ENCODE measurements at regions not wholly inside any gene's neighbourhood (a gene's known extent, or its start where the extent isn't known, plus 50 kb on each side); places are given as distances from the start of the nearest gene placed in this dataset.

GRCh38 chr18:74023220-74023619 is 124.4 kb downstream of the FBXO15 start:
- Histone ChIP-seq H3K4me1 (no peaks in the 10 kb centered on the region), H3K36me3 (no peaks in the 10 kb centered on the region), H3K9me3 (no peaks in the 10 kb centered on the region), H3K4me3 (replicated peaks in 1 of 3) (no peak overlapping the region), H3K27me3 (no peaks in the 10 kb centered on the region), H3K27ac (no peak overlapping the region)
- DNase-seq, result no peak
- no peak for TF ChIP-seq CTCF (IDR thresholded peaks at IDR 0.05)
- no peak for TF ChIP-seq POLR2A (IDR thresholded peaks at IDR 0.05)
- 27 to 37% methylated on average over 3 of the region's 3 CpGs for WGBS, 2 donors
- intact Hi-C loops (cut with DNase I), result no loop called here

- H3K27ac ChIP-seq, result no peak overlapping the region
- TF ChIP-seq CTCF (IDR thresholded peaks at IDR 0.05) (no peak), POLR2A (IDR thresholded peaks at IDR 0.05) (no peak)
- 83 to 85% methylated on average over 3 of the region's 3 CpGs for WGBS, 2 donors
These were observed 127.8 kb downstream of the FBXO15 start for GRCh38 chr18:74019864-74020263.

GRCh38 chr18:74013955-74014354 is 133.7 kb downstream of the FBXO15 start:
- H3K4me1 ChIP-seq, result no peaks in the 10 kb centered on the region
- no peaks in the 10 kb centered on the region for H3K9me3 ChIP-seq
- no peak overlapping the region for H3K27ac ChIP-seq
- DNase-seq, result no peak
- no peak for TF ChIP-seq CTCF (IDR thresholded peaks at IDR 0.05)
- no peak overlapping the region for H3K4me3 ChIP-seq (replicated peaks in 1 of 3)
- H3K36me3 ChIP-seq, result no peaks in the 10 kb centered on the region
- no peaks in the 10 kb centered on the region for H3K27me3 ChIP-seq
- 65 to 68% methylated on average over 5 of the region's 5 CpGs for WGBS, 2 donors
- intact Hi-C loops (cut with DNase I), result no loop called here

More at GRCh38 chr18:74019864-74020263, 127.8 kb downstream of the FBXO15 start:
- intact Hi-C loops (cut with DNase I), result no loop called here
- H3K9me3 ChIP-seq, result no peaks in the 10 kb centered on the region
- H3K4me3 ChIP-seq (replicated peaks in 1 of 3), result no peak overlapping the region
- DNase-seq, result no peak
- H3K4me1 ChIP-seq, result no peaks in the 10 kb centered on the region
- no peaks in the 10 kb centered on the region for H3K36me3 ChIP-seq
- H3K27me3 ChIP-seq, result no peaks in the 10 kb centered on the region

GRCh38 chr18:74012954-74013630 is 134.5 kb downstream of the FBXO15 start:
- Histone ChIP-seq H3K27ac (no peak overlapping the region), H3K4me1 (no peaks in the 10 kb centered on the region), H3K27me3 (no peaks in the 10 kb centered on the region), H3K4me3 (replicated peaks in 1 of 3) (no peak overlapping the region), H3K36me3 (no peaks in the 10 kb centered on the region), H3K9me3 (no peaks in the 10 kb centered on the region)
- no peak for TF ChIP-seq POLR2A (IDR thresholded peaks at IDR 0.05)
- no peak for TF ChIP-seq CTCF (IDR thresholded peaks at IDR 0.05)
- WGBS, 2 donors, result 80 to 88% methylated on average over 11 to 14 of the region's 14 CpGs
- intact Hi-C loops (cut with DNase I), result no loop called here
- no peak for DNase-seq

GRCh38 chr18:74006143-74006542 is 141.5 kb downstream of the FBXO15 start:
- WGBS, 2 donors, result 85 to 88% methylated on average over 8 of the region's 8 CpGs
- intact Hi-C loops (cut with DNase I), result no loop called here

More at GRCh38 chr18:74006143-74006542, 141.5 kb downstream of the FBXO15 start:
- Histone ChIP-seq H3K4me3 (replicated peaks in 1 of 3) (no peak overlapping the region), H3K4me1 (no peaks in the 10 kb centered on the region), H3K36me3 (no peaks in the 10 kb centered on the region), H3K27ac (no peak overlapping the region), H3K27me3 (no peaks in the 10 kb centered on the region), H3K9me3 (no peaks in the 10 kb centered on the region)
- DNase-seq, result no peak
- TF ChIP-seq POLR2A (IDR thresholded peaks at IDR 0.05) (no peak), CTCF (IDR thresholded peaks at IDR 0.05) (no peak)

Measured in thyroid gland (tissue), 4 donors.